GM12891 (cell line): ENCODE measurements at regions not wholly inside any gene's neighbourhood (a gene's known extent, or its start where the extent isn't known, plus 50 kb on each side); places are given as distances from the start of the nearest gene placed in this dataset.
A peak's percentile ranks its signal among the peaks of the same experiment; 100 is the strongest.
"Not testable (repeated sequence)": the region's sequence is repeated elsewhere in the genome, so short reads cannot be mapped to it uniquely, and the experiment has no call there.

ENCODE experiments used
- DNase-seq: peaks from one replicate; pipeline ENCODE4 v3.0.0; 2011; ENCODE audit warnings: low spot score; ENCODE audit not compliant: insufficient read length
- FAIRE-seq: peaks from 2 replicates; lab custom pipeline; 2011; peaks lifted over from hg19 to GRCh38; lab: Jason Lieb, UNC
- POLR2AphosphoS5 ChIP-seq: IDR thresholded peaks from 2 replicates; pipeline ENCODE4 v1.6.1; 2011; ENCODE audit warnings: low read depth, low read length, control low read depth
- SPI1 ChIP-seq: IDR thresholded peaks from 2 replicates; pipeline ENCODE4 v1.6.1; 2011; ENCODE audit warnings: low read depth, low read length, control low read depth

GRCh38 chr16:29578898-29579297 is 72.7 kb upstream of the NPIPB12 start:
- not testable (repeated sequence) for FAIRE-seq, DNase-seq

GRCh38 chr16:29581764-29582163 is 75.6 kb upstream of the NPIPB12 start:
- DNase-seq, FAIRE-seq: not testable (repeated sequence)

- not testable (repeated sequence) for FAIRE-seq
Measured at GRCh38 chr16:29591919-29592318, 71.1 kb upstream of the SPN start.

DNA sequence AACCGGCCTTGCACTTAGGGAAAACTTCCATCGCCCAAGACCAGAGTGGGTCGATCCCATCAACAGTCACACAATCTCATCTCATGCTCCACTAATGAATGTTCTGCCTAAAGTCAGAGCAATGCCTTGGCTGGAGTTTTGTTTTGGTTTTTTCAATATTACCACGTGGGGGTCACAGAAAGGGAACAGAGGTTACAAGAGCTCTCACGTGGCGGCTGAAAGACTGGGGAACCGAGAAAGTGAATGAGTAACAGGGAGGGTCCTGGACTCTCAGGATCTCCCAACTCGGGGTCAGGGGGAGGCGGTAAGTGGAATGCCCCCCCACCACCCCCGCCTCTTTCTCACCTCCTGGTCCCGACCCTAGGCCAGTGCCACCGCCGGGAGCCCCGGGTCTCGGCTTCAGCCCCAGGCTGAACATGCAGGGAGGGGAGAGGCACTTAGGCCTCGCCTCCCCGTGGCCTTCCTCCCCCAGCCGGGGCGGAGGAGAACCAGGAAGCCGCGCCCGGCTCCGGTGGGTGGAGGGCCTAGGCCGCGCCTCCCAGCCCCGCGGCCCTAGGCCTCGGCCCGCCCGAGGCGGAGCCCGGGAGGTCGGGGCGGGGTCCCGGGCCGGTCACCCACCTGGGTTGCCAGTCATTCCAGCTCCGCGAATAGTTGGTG is 68.7 kb upstream of the SPN start:
- not testable (repeated sequence) for DNase-seq, FAIRE-seq

More at GRCh38 chr16:29591919-29592318, 71.1 kb upstream of the SPN start:
- not testable (repeated sequence) for DNase-seq

DNA sequence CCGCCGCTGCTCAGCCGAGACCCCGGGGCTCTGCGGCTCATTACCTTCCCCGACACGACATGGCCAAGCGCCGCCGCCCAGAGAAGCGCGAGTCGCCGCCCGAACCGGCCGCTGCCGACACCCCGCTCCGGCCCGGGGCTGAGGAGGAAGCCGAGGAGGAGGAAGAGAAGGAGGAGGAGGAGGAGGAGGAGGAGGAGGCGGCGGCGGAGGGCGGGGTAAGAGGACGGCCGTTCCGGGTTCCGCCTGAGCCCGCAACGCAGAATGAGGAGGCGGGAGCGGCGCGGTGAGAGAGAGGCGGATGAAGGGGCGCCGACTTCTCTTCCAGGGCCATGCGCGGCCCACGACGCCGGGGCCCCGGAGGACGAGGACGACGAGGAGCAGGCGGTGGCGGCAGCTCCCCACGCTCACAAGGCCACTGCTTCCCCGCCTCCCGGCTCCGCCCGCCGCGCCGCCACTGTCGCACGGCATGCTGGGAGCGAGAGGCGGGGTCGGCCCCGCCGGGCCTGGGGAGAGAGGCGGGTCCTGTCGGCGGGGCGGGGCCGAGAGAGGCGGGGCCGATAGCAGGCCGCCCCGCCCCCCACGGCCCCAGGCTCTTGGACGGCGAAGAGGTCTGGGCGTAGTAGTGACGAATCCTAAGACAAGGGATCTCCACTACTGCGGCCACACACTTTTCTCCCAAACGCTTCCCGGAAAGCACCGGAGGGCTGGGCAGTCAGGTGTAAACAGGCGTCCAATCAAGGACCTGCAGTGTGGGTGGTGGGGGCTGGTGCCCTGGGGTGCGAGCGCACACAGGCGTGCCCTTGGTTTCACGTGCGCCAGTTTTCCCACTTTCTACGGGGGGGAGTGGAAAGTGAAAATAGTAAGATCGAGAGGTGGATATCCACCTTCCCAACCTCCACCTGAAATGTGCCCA is 67.9 kb upstream of the SPN start:
- DNase-seq (peak; percentile 36), FAIRE-seq (peak; percentile 74)
- TF ChIP-seq POLR2AphosphoS5, result 0 out of 2 replicates have a peak, but pooled peaks have one; percentile 30

DNA sequence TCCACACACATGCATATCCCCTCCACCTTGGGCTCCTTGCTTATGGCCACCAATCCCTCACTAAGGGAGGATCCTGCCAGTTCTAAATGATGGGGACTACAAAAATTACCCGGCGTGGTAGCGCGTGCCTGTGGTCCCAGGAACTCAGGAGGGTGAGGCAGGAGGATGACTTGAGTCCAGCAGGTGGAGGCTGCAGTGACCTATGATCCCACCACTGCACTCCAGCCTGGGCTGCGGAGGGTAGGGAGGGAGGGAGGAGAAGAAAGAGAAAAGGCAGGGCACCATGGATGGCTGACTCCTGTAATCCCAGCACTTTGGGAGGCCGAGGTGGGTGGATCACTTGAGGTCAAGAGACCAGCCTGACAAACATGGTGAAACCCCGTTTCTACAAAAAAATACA is 66.0 kb upstream of the SPN start:
- not testable (repeated sequence) for DNase-seq, FAIRE-seq

GRCh38 chr16:29600111-29601000 is 62.7 kb upstream of the SPN start:
- not testable (repeated sequence) for DNase-seq
- peak; percentile 84 for FAIRE-seq
- TF ChIP-seq SPI1, result peak; percentile 63; the same call in 1 of the 2 replicates

DNA sequence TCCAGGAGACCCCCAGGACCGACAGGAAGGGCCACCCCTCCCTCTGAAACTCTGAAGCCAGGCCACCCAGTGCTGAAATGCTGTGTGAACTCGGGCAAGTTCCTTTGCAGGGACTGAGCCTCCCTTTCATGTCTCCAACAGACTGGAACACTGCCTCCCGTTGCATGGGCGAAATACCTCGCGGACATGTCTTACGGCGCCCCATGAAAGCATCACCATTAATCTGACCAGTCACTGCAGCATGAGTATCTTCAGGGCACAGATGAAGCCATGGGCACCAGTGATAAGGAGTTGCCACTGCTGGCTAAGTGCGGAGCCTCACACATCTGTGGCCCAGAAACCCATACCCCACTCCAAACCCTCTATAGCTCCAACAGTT is 60.8 kb upstream of the SPN start:
- FAIRE-seq, DNase-seq: not testable (repeated sequence)

GRCh38 chr16:29602683-29603088 is 60.4 kb upstream of the SPN start:
- not testable (repeated sequence) for DNase-seq, FAIRE-seq

DNA sequence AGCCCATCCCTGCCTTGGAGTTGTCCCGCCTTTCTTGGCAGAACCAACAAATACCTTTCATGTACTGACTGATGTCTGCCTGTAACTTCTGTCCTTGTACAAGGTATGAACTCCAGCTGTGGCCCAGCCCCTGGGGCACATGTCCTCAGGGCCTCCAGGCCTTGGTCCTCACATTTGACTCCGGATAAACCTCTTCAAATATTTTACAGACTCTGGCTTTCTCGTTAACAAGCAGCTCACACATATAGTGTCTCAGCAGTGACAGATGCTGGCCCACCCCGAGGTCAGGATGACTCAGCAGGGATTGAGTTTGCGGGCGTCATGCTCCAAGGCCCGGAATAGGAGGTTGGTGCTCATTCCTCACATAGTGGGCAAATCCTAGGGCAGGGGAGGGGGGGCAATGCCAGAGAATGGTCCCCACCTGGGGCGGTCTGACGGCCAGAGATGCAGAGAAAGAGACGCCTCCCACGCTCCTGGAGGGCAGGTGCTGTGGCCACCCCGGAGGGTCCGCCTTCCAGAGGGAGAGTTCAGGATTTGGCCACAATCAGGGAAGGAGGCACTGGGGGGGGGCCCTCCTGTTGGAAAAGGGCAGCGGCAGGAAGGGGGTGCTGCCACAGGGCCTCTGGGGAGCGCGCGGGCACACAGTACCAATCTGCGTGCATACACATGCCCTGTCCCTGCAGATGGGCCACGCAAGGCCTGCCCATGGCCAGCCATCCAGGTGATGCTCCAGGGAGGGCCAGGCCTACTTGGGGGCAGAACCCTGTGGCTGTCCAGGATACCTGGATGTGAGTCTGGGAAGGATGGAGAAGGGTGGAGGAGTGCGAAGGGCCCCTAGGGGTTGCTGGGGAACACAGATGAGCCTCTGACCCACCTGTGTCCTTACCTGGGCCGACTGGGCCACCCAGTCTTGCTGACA is 58.2 kb upstream of the SPN start:
- not testable (repeated sequence) for FAIRE-seq, DNase-seq

GRCh38 chr16:29605593-29606205 is 57.3 kb upstream of the SPN start:
- not testable (repeated sequence) for FAIRE-seq, DNase-seq

DNA sequence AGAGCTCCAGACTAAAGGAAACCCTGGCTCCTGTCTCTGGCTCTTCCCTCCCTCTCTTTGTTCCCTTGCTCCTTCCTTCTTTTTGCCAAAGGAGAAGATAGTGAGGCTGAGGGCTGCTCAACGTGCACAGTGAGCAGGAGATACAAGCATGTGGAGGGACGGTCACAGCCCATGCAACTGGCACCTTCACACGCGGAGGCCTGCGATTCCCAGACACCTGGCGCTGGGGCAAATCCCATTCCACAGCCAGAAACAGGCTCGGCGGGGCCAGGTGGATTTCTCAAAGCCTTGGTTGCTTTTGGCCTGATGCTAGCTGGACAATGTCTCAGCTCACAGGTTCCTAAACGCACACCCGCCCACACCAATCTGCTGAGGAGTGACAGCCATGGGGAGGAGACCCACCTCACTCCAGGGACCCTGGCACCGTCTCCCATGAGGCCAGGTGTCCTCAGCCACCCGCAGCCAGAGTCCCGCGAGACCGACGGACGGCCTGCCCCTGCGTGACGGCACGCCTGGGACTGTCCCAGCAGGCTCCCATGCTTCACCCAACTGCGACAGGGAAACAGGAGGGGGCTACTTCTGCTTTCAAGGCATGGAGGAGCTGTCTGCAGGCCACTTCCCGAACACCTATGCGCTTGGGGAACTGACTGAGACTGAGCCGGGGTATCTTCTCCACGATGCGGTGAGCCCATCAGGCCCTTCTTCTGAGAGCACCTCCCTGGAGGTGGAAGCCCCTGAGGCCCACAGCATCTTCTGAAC is 56.2 kb upstream of the SPN start:
- not testable (repeated sequence) for FAIRE-seq, DNase-seq

DNA sequence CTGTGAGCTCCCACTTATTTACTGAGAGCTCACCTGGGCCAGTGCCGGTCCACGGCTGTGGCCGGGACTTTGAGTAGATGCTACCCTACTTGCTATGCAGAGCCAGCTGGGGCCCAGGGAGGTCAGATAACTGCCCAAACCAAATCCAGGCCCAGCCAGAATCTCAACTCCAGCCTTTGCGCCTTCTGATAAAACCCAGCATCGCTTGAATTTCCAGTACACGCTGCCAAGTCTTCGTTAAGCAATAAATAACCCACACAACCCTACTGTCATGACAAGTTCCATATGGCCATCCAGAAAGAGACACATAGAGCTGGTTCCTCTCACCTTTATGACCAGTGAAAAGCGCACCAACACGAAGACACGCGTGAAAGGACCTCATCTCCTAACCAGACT is 55.6 kb upstream of the SPN start:
- not testable (repeated sequence) for FAIRE-seq

DNA sequence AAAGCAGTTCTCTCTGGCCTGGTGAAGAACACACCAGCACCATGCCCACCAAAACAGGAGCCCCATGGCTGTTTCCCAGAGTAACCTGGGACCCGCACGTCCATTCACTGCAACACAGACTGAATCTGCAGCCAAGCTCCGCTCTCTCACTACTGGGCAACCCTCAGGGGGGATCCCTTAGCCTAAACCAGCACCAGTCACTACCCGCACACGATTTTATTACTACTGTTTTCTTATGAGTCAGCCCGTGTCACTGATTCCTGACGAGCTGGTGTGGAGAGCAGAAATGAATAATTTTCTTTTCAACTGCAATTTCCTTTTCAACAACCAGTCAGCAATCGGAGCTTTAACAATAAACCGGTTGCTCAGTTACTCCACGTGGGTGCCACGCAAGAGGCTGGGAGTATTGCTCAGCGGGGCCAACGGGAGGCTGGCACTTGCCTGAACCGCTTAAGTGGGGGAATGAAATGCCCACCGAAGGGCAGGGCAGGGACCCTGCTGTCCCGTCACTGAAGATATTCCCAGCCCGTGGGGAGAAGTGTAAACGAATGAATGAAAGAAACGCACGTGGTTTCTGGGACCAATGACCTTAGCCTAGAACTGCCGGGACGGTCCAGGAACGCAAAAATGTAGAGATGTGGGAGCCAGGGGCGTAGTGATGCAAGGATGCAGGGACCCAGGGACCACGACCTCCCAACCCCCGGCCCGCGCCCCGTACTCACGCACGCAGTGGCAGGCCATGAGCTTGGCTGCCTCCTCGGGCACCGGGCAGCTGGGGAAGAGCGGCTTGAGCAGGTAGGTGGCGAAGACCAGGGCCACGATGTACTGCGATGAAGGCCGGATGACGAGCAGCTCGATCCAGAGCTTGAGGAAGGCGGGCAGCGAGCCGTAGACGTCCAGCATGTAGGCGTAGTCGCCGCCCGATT is 50.4 kb upstream of the SPN start:
- not testable (repeated sequence) for DNase-seq, FAIRE-seq

More for the DNA sequence above, 55.6 kb upstream of the SPN start:
- not testable (repeated sequence) for DNase-seq
